ENCODE measurements at regions not wholly inside any gene's neighbourhood (a gene's known extent, or its start where the extent isn't known, plus 50 kb on each side); places are given as distances from the start of the nearest gene placed in this dataset.

DNA sequence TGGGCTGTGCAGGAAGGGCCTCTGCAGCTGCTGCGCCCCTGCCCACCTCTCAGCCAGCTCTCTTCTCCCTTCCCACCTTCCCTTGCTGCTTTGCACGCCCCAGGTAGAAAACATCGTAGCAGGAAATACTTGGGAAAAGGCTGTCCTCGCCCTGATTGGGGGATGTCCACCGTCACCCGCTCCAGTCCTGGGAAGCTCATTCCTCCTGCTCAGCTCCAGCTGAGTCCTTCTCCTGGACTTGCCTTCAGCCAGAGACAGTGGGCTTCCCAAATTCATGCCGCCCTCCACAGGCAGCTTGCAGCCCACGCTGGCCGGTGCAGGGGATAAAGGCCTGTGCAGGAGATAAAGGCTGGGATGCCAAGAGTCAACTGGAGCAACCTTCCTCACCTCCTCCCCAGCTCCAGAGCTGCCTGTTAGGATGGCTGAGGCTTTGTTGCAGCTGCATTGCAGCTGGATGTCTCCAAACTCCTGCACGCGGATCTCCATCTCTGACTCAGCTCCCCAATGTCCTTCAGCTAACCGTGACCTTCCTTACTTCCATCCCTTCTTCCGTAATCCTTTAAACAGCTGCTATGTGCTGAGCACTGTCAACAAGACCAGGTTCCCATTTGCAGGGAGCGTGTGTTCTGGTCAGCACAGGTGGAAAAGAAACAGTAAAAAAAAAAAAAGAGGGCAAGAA is 402.0 kb upstream of the TNRC6C start:
- H3K27me3 Mint-ChIP-seq (ENCODE audit: low read depth) = no peaks in the 10 kb centered on the region
- TF ChIP-seq ELF4 (CRISPR knock-in tag; IDR thresholded peaks at IDR 0.05; ENCODE audit: low read depth) (no peak), PRDM15 (CRISPR knock-in tag; IDR thresholded peaks at IDR 0.05) (peak; percentile 95)
- CTCF ChIA-PET = interaction anchor here (0.7 to 1.5 kb wide), 4 partner anchors 10 to 56 kb away, joined by 3 to 6 read pairs (median 4); no protein-coding TSS in a partner anchor
- H3K9me3 Mint-ChIP-seq = no peaks in the 10 kb centered on the region
- 0 out of 2 replicates have a peak, but pooled peaks cover 5% of the 10 kb centered on the region for H3K4me1 Mint-ChIP-seq
- DNase-seq (ENCODE audit: low spot score) (no peak), ATAC-seq (peak; percentile 53)
- no peak overlapping the region for H3K4me3 Mint-ChIP-seq
- POLR2A ChIA-PET = no interaction called here
- H3K36me3 Mint-ChIP-seq = no peaks in the 10 kb centered on the region
- H3K27ac Mint-ChIP-seq = no peak overlapping the region

GRCh38 chr17:77558846-77559626 is 399.5 kb upstream of the TNRC6C start:
- TF ChIP-seq, protein P1, sequence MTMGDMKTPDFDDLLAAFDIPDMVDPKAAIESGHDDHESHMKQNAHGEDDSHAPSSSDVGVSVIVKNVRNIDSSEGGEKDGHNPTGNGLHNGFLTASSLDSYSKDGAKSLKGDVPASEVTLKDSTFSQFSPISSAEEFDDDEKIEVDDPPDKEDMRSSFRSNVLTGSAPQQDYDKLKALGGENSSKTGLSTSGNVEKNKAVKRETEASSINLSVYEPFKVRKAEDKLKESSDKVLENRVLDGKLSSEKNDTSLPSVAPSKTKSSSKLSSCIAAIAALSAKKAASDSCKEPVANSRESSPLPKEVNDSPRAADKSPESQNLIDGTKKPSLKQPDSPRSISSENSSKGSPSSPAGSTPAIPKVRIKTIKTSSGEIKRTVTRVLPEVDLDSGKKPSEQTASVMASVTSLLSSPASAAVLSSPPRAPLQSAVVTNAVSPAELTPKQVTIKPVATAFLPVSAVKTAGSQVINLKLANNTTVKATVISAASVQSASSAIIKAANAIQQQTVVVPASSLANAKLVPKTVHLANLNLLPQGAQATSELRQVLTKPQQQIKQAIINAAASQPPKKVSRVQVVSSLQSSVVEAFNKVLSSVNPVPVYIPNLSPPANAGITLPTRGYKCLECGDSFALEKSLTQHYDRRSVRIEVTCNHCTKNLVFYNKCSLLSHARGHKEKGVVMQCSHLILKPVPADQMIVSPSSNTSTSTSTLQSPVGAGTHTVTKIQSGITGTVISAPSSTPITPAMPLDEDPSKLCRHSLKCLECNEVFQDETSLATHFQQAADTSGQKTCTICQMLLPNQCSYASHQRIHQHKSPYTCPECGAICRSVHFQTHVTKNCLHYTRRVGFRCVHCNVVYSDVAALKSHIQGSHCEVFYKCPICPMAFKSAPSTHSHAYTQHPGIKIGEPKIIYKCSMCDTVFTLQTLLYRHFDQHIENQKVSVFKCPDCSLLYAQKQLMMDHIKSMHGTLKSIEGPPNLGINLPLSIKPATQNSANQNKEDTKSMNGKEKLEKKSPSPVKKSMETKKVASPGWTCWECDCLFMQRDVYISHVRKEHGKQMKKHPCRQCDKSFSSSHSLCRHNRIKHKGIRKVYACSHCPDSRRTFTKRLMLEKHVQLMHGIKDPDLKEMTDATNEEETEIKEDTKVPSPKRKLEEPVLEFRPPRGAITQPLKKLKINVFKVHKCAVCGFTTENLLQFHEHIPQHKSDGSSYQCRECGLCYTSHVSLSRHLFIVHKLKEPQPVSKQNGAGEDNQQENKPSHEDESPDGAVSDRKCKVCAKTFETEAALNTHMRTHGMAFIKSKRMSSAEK (CRISPR knock-in tag; IDR thresholded peaks at IDR 0.05; ENCODE audit: borderline replicate concordance) = no peak
- TF ChIP-seq ZNF423 (CRISPR knock-in tag; IDR thresholded peaks at IDR 0.05) = no peak
- ATAC-seq (no peak), DNase-seq (ENCODE audit: low spot score) (no peak)
- H3K4me1 Mint-ChIP-seq = 0 out of 2 replicates have a peak, but pooled peaks cover 5% of the 10 kb centered on the region
- H3K27me3 Mint-ChIP-seq (ENCODE audit: low read depth) = no peaks in the 10 kb centered on the region
- H3K4me3 Mint-ChIP-seq = no peak overlapping the region
- H3K36me3 Mint-ChIP-seq = peaks cover 8% of the 10 kb centered on the region
- H3K27ac Mint-ChIP-seq = no peak overlapping the region
- ChIA-PET POLR2A (no interaction called here), CTCF (no interaction called here)
- H3K9me3 Mint-ChIP-seq = peaks cover 9% of the 10 kb centered on the region

DNA sequence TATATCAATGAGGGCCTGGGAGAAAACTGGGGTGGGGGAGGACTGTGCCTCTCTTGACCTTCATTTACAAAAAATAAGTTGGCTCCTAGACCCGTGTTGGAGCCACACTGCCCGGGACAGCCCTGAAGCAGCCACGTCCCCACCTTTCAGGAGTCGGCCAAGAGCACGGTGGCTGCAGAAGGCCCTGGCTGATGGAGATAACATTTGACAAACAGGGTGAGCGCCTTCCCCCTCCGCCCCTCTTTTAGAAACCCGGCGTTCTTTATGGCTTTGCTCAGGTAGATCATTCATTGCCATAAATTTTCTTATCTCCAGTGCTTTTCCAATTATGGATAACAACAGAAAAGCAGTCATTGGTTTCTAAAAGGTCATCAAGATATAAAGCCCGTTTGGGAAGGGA is 398.1 kb upstream of the TNRC6C start:
- Mint-ChIP-seq H3K9me3 (peaks cover 9% of the 10 kb centered on the region), H3K4me1 (0 out of 2 replicates have a peak, but pooled peaks cover 5% of the 10 kb centered on the region), H3K4me3 (no peak overlapping the region), H3K36me3 (peaks cover 8% of the 10 kb centered on the region), H3K27ac (no peak overlapping the region), H3K27me3 (ENCODE audit: low read depth) (no peaks in the 10 kb centered on the region)
- CTCF ChIA-PET = no interaction called here
- ATAC-seq (no peak), DNase-seq (ENCODE audit: low spot score) (no peak)
- POLR2A ChIA-PET = no interaction called here
- TF ChIP-seq, protein P2, sequence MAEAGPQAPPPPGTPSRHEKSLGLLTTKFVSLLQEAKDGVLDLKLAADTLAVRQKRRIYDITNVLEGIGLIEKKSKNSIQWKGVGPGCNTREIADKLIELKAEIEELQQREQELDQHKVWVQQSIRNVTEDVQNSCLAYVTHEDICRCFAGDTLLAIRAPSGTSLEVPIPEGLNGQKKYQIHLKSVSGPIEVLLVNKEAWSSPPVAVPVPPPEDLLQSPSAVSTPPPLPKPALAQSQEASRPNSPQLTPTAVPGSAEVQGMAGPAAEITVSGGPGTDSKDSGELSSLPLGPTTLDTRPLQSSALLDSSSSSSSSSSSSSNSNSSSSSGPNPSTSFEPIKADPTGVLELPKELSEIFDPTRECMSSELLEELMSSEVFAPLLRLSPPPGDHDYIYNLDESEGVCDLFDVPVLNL (CRISPR knock-in tag; IDR thresholded peaks at IDR 0.05; ENCODE audit: borderline replicate concordance, low read depth) = no peak
- TF ChIP-seq NR1H2 (CRISPR knock-in tag; IDR thresholded peaks at IDR 0.05) (no peak), ZNF317 (CRISPR knock-in tag; IDR thresholded peaks at IDR 0.05; ENCODE audit: borderline replicate concordance, low read depth) (no peak), CDX4 (CRISPR knock-in tag; IDR thresholded peaks at IDR 0.05; ENCODE audit: borderline replicate concordance) (no peak), ZNF671 (CRISPR knock-in tag; IDR thresholded peaks at IDR 0.05) (no peak), ZSCAN18 (CRISPR knock-in tag; IDR thresholded peaks at IDR 0.05) (no peak), ZNF416 (CRISPR knock-in tag; IDR thresholded peaks at IDR 0.05) (no peak), ZNF138 (CRISPR knock-in tag; conservative IDR thresholded peaks at IDR 0.05) (no peak), SOX15 (CRISPR knock-in tag; IDR thresholded peaks at IDR 0.05) (no peak), CBFB (CRISPR knock-in tag; IDR thresholded peaks at IDR 0.05; ENCODE audit: low read depth) (no peak), ZNF263 (CRISPR knock-in tag; IDR thresholded peaks at IDR 0.05; ENCODE audit: low read depth) (no peak), RORB (CRISPR knock-in tag; IDR thresholded peaks at IDR 0.05) (no peak), IRF2 (CRISPR knock-in tag; IDR thresholded peaks at IDR 0.05; ENCODE audit: borderline replicate concordance, low read depth) (no peak)

All from WTC11 (cell line).